ENCODE measurements at regions not wholly inside any gene's neighbourhood (a gene's known extent, or its start where the extent isn't known, plus 50 kb on each side); places are given as distances from the start of the nearest gene placed in this dataset.
A peak's percentile ranks its signal among the peaks of the same experiment; 100 is the strongest.

- TF ChIP-seq POLR2AphosphoS5 (IDR thresholded peaks at IDR 0.05) (peak in 1 of 3 donors; percentile 7), POLR2A (IDR thresholded peaks at IDR 0.05) (no peak), CTCF (IDR thresholded peaks at IDR 0.05) (no peak)
These were observed 102.0 kb upstream of the FAM20C start for GRCh38 chr7:90111-91063.
